ENCODE measurements at regions not wholly inside any gene's neighbourhood (a gene's known extent, or its start where the extent isn't known, plus 50 kb on each side); places are given as distances from the start of the nearest gene placed in this dataset.

- no peak for DNase-seq
These were observed 122.5 kb downstream of the DICER1 start for GRCh38 chr14:95034788-95035187.

GRCh38 chr14:95033682-95034632 is 123.4 kb downstream of the DICER1 start:
- no peak for DNase-seq

- no peak for DNase-seq
These were observed 124.3 kb downstream of the DICER1 start for GRCh38 chr14:95033031-95033430.

GRCh38 chr14:95026851-95027463 is 130.4 kb downstream of the DICER1 start:
- DNase-seq, result no peak

- no peak for DNase-seq
These were observed 131.4 kb downstream of the DICER1 start for GRCh38 chr14:95025941-95026340.

- DNase-seq, result no peak
These were observed 132.1 kb downstream of the DICER1 start for GRCh38 chr14:95025218-95025617.

GRCh38 chr14:95024380-95024779 is 132.9 kb downstream of the DICER1 start:
- no peak for DNase-seq

GRCh38 chr14:95023886-95024285 is 133.4 kb downstream of the DICER1 start:
- DNase-seq, result no peak

- no peak for DNase-seq
These were observed 134.2 kb downstream of the DICER1 start for GRCh38 chr14:95023115-95023514.

GRCh38 chr14:95021588-95021987 is 135.7 kb downstream of the DICER1 start:
- no peak for DNase-seq

GRCh38 chr14:95018821-95019220 is 138.5 kb downstream of the DICER1 start:
- DNase-seq, result no peak

GRCh38 chr14:95015046-95015445 is 142.3 kb downstream of the DICER1 start:
- no peak for DNase-seq

GRCh38 chr14:95014036-95014435 is 143.3 kb downstream of the DICER1 start:
- DNase-seq, result no peak

- peak in 5 of 56 donors; percentile 4 to 15 (median 10) for DNase-seq
These were observed 145.8 kb downstream of the DICER1 start for GRCh38 chr14:95011445-95012006.

GRCh38 chr14:95008445-95009217 is 148.7 kb downstream of the DICER1 start:
- no peak for DNase-seq

GRCh38 chr14:95007921-95008320 is 149.4 kb downstream of the DICER1 start:
- DNase-seq, result no peak

- no peak for DNase-seq
These were observed 150.8 kb downstream of the DICER1 start for GRCh38 chr14:95006479-95006878.

GRCh38 chr14:95006051-95006450 is 151.3 kb downstream of the DICER1 start:
- DNase-seq, result no peak

GRCh38 chr14:95003099-95003960 is 154.0 kb downstream of the DICER1 start:
- DNase-seq, result no peak

GRCh38 chr14:94998685-94999084 is 158.6 kb downstream of the DICER1 start:
- DNase-seq, result no peak

GRCh38 chr14:94998110-94998509 is 159.2 kb downstream of the DICER1 start:
- DNase-seq, result no peak
